HL-60 (cell line): ENCODE measurements at regions not wholly inside any gene's neighbourhood (a gene's known extent, or its start where the extent isn't known, plus 50 kb on each side); places are given as distances from the start of the nearest gene placed in this dataset.

ENCODE experiments used
- DNase-seq, 2 experiments: peaks; one replicate each; pipeline ENCODE4 v3.0.0-alpha.2; 2010 to 2020; ENCODE audit warnings: low read depth in 1 of 2, low spot score in 1 of 2
- H3K27ac ChIP-seq: fragments of 250-450 bp; sonication (Bioruptor Pico); replicated peaks from 2 replicates; pipeline ENCODE4 v1.5.1; 2020; ENCODE audit warnings: mild to moderate bottlenecking, moderate library complexity
- H3K27me3 ChIP-seq: fragments of 250-450 bp; sonication (Bioruptor Pico); 2 replicates; pipeline ENCODE4 v1.5.1; 2021; ENCODE audit warnings: mild to moderate bottlenecking, moderate library complexity; ENCODE audit not compliant: insufficient read depth, poor library complexity, severe bottlenecking
- H3K4me3 ChIP-seq: replicated peaks from 2 replicates; pipeline ENCODE4 v1.5.1; 2011; ENCODE audit warnings: mild to moderate bottlenecking, control low read depth, low read length; ENCODE audit not compliant: insufficient read depth
- CTCF ChIP-seq: IDR thresholded peaks from one replicate; pipeline ENCODE4 v1.5.1; 2011; ENCODE audit warnings: low read length, control low read depth, inconsistent platforms; ENCODE audit not compliant: insufficient read depth
- GABPA ChIP-seq: IDR thresholded peaks from 2 replicates; pipeline ENCODE4 v1.6.1; 2012; ENCODE audit warnings: low read depth
- POLR2AphosphoS5 ChIP-seq: IDR thresholded peaks from 2 replicates; pipeline ENCODE4 v1.6.1; 2012; ENCODE audit warnings: low read depth
- REST ChIP-seq: IDR thresholded peaks from 2 replicates; pipeline ENCODE4 v1.6.1; 2012; ENCODE audit warnings: low read depth; ENCODE audit not compliant: insufficient replicate concordance
- SPI1 ChIP-seq: IDR thresholded peaks from 2 replicates; pipeline ENCODE4 v1.6.1; 2012; ENCODE audit warnings: low read depth, mild to moderate bottlenecking, borderline replicate concordance

GRCh38 chr13:57224414-57224813 lies 57.4 kb downstream of the PRR20E start:
- no peak for DNase-seq
- H3K27ac ChIP-seq: no peak overlapping the region
- no peaks in the 10 kb centered on the region for H3K27me3 ChIP-seq
- H3K4me3 ChIP-seq: no peak overlapping the region
- TF ChIP-seq SPI1 (no peak), CTCF (no peak), REST (no peak), POLR2AphosphoS5 (no peak), GABPA (no peak)

- Histone ChIP-seq H3K4me3 (no peak overlapping the region), H3K27ac (no peak overlapping the region), H3K27me3 (no peaks in the 10 kb centered on the region)
- DNase-seq: no peak
- no peak for TF ChIP-seq REST
- no peak for TF ChIP-seq GABPA
- TF ChIP-seq CTCF: no peak
- TF ChIP-seq POLR2AphosphoS5: no peak
- TF ChIP-seq SPI1: no peak
Measured at GRCh38 chr13:57250472-57250871, 83.5 kb downstream of the PRR20E start.

- Histone ChIP-seq H3K4me3 (no peak overlapping the region), H3K27ac (no peak overlapping the region), H3K27me3 (no peaks in the 10 kb centered on the region)
- no peak for DNase-seq
- no peak for TF ChIP-seq SPI1
- TF ChIP-seq GABPA: no peak
- no peak for TF ChIP-seq POLR2AphosphoS5
- TF ChIP-seq REST: no peak
- no peak for TF ChIP-seq CTCF
Measured at GRCh38 chr13:57253551-57253950, 86.6 kb downstream of the PRR20E start.
